HEK293 (cell line): ENCODE measurements at regions not wholly inside any gene's neighbourhood (a gene's known extent, or its start where the extent isn't known, plus 50 kb on each side); places are given as distances from the start of the nearest gene placed in this dataset.

ENCODE experiments used
- SALL2 ChIP-seq: fragments of 450-650 bp; formaldehyde crosslinking; IDR thresholded peaks from 2 replicates; pipeline ENCODE4 v1.5.0; 2017; ENCODE audit warnings: missing biosample characterization, mild to moderate bottlenecking, missing genetic modification characterization, borderline replicate concordance
- ZNF48 ChIP-seq: fragments of 450-650 bp; formaldehyde crosslinking; IDR thresholded peaks from 2 replicates; pipeline ENCODE4 v1.5.1; 2016; ENCODE audit warnings: missing biosample characterization, missing genetic modification characterization

DNA sequence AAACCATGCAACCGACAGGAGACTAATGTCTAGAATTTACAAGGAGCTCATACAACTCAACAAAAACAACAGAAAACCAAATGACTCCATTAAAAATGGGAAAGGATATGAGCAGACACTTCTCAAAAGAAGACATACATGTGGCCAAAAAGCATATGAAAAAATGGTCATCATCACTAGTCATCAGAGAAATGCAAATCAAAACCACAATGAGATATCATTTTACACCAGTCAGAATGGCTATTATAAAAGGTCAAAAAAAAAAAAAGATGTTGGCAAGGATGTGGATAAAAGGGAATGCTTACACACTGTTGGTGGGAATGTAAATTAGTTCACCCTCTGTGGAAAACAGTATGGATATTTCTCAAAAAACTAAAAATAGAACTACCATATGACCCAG is 50.5 kb upstream of the CHRDL1 start (continued):
- TF ChIP-seq SALL2 (no peak), ZNF48 (no peak)
